Right lobe of liver (tissue), 6 donors: ENCODE measurements at regions not wholly inside any gene's neighbourhood (a gene's known extent, or its start where the extent isn't known, plus 50 kb on each side); places are given as distances from the start of the nearest gene placed in this dataset.

Experiments used
- ATAC-seq, 4 donors: fragments of 200-7000 bp; cut with Tn5 transposase; one replicate each; pipeline ENCODE4 v1.9.1; 2020; ENCODE audit warnings: mild to moderate bottlenecking in 4 of 4, moderate library complexity in 4 of 4
- DNase-seq, 3 donors: peaks; one replicate each; pipeline ENCODE4 v3.0.0-alpha.2; 2020
- H3K27ac ChIP-seq, 3 donors: fragments of 200-600 bp; one replicate each; pipeline ENCODE4 v1.8.0; 2022
- H3K27me3 ChIP-seq, 2 donors: fragments of 200-600 bp; one replicate each; pipeline ENCODE4 v1.8.0; 2022
- H3K36me3 ChIP-seq, 4 donors: fragments of 200-600 bp; sonication (generic) in 1 of 4; one replicate each; pipeline versions ENCODE4 v1.5.1 to v1.8.0; 2017 to 2022; ENCODE audit warnings: control low read depth in 1 of 4
- H3K4me1 ChIP-seq, 4 donors: fragments of 200-600 bp; sonication (generic) in 1 of 4; one replicate each; pipeline versions ENCODE4 v1.5.1 to v1.8.0; 2017 to 2022; ENCODE audit warnings: control low read depth in 1 of 4
- H3K4me3 ChIP-seq, 3 donors: fragments of 200-600 bp; one replicate each; pipeline ENCODE4 v1.8.0; 2022
- H3K9me3 ChIP-seq, 4 donors: fragments of 200-600 bp; sonication (generic) in 1 of 4; one replicate each; pipeline versions ENCODE4 v1.5.1 to v1.8.0; 2017 to 2022; ENCODE audit warnings: control low read depth in 1 of 4
- POLR2A ChIP-seq: fragments of 450-650 bp; IDR thresholded peaks from one replicate; pipeline ENCODE4 v1.6.1; 2017; ENCODE audit warnings: antibody characterized with exemption, mild to moderate bottlenecking
- WGBS: methylation state at CpG from one replicate; pipeline ENCODE4 v1.1.6; 2018; ENCODE audit warnings: low coverage, low lambda C conversion rate; ENCODE audit not compliant: insufficient coverage; ENCODE audit errors: missing lambda C conversion rate; 5-methylcytosine and 5-hydroxymethylcytosine counted together
- intact Hi-C, 2 donors: fragments of 100-400 bp; cut with DNase I; formaldehyde crosslinking; loops; one replicate each; pipeline versions ENCODE4 v1.11.2 to v1.14.1; 2022
- TF ChIP-seq, protein P1 (sequence below), 4 donors: fragments of 200-600 bp in 3 of 4; fragments of 450-650 bp in 1 of 4; IDR thresholded peaks; one replicate each; pipeline versions ENCODE4 v1.5.1 to v1.8.0; 2016 to 2022; ENCODE audit warnings: antibody characterized with exemption in 4 of 4, mild to moderate bottlenecking in 2 of 4
- donor health status: DM: no; HTN: yes; CAD: no.
- donor health status: DM: no; HTN: no; CAD: no.
- donor health status: DM: no; HTN: no; CAD: no.
- donor health status: DM: no; HTN: yes; CAD: no.
- donor health status: DM: no; HTN: yes; CAD: no.

DNA sequence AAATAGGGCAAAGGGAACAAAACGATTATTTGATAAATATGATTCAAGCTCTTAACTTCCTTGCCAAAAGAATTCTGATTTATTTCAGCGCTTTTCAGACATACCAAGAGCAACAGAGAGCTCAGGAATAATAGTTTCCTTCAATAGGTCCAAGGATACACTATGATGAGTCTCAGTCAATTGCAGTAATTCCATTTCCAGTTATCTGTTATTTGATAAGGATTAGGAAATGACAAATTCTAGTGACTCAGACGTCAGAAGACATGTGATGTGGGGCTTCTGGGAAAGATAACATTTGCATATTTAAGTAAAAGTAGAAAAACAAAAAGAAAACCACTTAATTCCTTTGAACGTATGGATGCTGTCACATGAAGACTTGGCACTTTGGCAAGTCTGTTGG, 1250.8 kb upstream of the CDH18 start:
- 32% methylated on average over 4 of the region's 4 CpGs for WGBS
- H3K36me3 ChIP-seq: no peaks in the 10 kb centered on the region
- no peak for TF ChIP-seq POLR2A
- TF ChIP-seq, protein P1, sequence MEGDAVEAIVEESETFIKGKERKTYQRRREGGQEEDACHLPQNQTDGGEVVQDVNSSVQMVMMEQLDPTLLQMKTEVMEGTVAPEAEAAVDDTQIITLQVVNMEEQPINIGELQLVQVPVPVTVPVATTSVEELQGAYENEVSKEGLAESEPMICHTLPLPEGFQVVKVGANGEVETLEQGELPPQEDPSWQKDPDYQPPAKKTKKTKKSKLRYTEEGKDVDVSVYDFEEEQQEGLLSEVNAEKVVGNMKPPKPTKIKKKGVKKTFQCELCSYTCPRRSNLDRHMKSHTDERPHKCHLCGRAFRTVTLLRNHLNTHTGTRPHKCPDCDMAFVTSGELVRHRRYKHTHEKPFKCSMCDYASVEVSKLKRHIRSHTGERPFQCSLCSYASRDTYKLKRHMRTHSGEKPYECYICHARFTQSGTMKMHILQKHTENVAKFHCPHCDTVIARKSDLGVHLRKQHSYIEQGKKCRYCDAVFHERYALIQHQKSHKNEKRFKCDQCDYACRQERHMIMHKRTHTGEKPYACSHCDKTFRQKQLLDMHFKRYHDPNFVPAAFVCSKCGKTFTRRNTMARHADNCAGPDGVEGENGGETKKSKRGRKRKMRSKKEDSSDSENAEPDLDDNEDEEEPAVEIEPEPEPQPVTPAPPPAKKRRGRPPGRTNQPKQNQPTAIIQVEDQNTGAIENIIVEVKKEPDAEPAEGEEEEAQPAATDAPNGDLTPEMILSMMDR (IDR thresholded peaks at IDR 0.05): no peak
- no peaks in the 10 kb centered on the region for H3K27me3 ChIP-seq
- H3K4me1 ChIP-seq: no peaks in the 10 kb centered on the region
- ATAC-seq (no peak), DNase-seq (no peak)
- H3K27ac ChIP-seq: no peak overlapping the region
- H3K9me3 ChIP-seq: no peaks in the 10 kb centered on the region
- intact Hi-C loops: no loop called here
- no peak overlapping the region for H3K4me3 ChIP-seq

DNA sequence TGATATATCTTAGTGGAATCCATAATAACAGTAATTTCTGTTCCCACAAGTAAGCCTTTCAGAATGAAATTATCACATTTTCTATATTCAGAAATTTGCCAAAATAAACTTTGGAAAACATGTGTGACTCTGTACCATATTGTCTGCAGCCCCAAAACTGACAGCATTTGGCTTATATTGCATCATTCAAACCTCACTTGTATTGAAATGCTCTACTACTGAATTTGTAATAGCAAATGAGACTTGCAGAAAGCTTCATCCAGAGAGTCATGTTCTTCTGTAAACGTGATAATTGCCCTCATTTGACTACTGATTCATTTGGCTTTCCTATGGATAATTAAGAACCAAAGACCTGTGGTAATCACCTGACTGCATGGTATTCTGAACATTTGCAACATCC, 1249.5 kb upstream of the CDH18 start:
- TF ChIP-seq POLR2A: no peak
- TF ChIP-seq, protein P1 (IDR thresholded peaks at IDR 0.05): no peak
- intact Hi-C loops: no loop called here
- no peak overlapping the region for H3K27ac ChIP-seq
- WGBS: 11% methylated on average over 1 of the region's 1 CpG
- H3K9me3 ChIP-seq: no peaks in the 10 kb centered on the region
- no peak overlapping the region for H3K4me3 ChIP-seq
- DNase-seq (no peak), ATAC-seq (no peak)
- no peaks in the 10 kb centered on the region for H3K36me3 ChIP-seq
- H3K4me1 ChIP-seq: no peaks in the 10 kb centered on the region
- H3K27me3 ChIP-seq: no peaks in the 10 kb centered on the region

DNA sequence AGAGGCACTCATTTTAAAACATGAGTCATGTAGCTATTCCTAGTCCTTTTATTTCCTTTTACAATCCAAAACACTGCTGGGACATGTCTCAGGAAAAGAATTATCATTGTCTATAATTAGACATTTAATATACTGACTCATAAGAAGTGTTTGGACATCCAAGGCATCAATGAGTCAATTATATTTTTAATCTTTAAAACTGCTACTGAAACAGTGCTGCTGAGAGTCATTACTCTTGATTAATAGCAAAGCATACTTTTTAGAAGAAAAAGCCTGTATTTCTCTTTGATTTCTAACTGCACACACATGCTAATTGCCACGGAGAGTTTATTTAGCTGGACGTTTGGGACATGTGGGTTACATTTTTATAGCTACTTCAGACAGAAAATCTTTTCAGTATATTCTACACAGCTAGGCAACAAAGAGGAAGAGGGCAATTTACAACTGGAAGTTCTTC, 1249.0 kb upstream of the CDH18 start:
- 18% methylated on average over 2 of the region's 2 CpGs for WGBS
- Histone ChIP-seq H3K27ac (no peak overlapping the region), H3K4me1 (no peaks in the 10 kb centered on the region), H3K36me3 (no peaks in the 10 kb centered on the region), H3K9me3 (no peaks in the 10 kb centered on the region), H3K4me3 (no peak overlapping the region), H3K27me3 (no peaks in the 10 kb centered on the region)
- TF ChIP-seq, protein P1 (IDR thresholded peaks at IDR 0.05): no peak
- TF ChIP-seq POLR2A: no peak
- no peak for DNase-seq
- intact Hi-C loops: no loop called here
- no peak for ATAC-seq

DNA sequence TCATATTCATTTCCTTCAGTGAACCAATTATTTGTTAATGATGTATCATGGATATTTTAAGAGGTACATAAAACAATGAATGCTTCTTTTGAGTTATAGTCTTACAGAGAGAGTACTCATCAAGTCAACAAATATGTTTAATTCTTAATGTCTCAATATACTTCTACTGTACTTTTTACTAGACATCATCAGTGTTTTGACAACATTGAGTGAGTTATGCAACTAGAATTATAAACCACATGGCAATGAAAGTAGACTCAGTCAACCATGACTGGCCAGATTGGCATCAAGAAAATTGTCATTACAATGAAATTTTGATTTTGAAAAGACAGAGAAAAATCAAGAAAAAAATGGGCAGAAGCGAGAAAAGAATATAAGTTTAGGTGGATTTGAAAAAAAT, 1248.1 kb upstream of the CDH18 start:
- TF ChIP-seq, protein P1 (IDR thresholded peaks at IDR 0.05): no peak
- TF ChIP-seq POLR2A: no peak
- Histone ChIP-seq H3K36me3 (no peaks in the 10 kb centered on the region), H3K4me3 (no peak overlapping the region), H3K4me1 (no peaks in the 10 kb centered on the region), H3K27ac (no peak overlapping the region), H3K9me3 (no peaks in the 10 kb centered on the region), H3K27me3 (no peaks in the 10 kb centered on the region)
- intact Hi-C loops: no loop called here
- WGBS: 11% methylated on average over 1 of the region's 1 CpG
- ATAC-seq (no peak), DNase-seq (no peak)
